ENCODE measurements at regions not wholly inside any gene's neighbourhood (a gene's known extent, or its start where the extent isn't known, plus 50 kb on each side); places are given as distances from the start of the nearest gene placed in this dataset.

GRCh38 chr5:100432741-100433140 is 102.4 kb upstream of the FAM174A start:
- TF ChIP-seq CTCF (IDR thresholded peaks at IDR 0.05; ENCODE audit: borderline replicate concordance, extremely low read depth, low read length, poor library complexity, severe bottlenecking) (no peak), EZH2 (IDR thresholded peaks at IDR 0.05; ENCODE audit: borderline replicate concordance, low read depth, low read length, severe bottlenecking) (no peak)
